RWPE2 (cell line): ENCODE measurements at regions not wholly inside any gene's neighbourhood (a gene's known extent, or its start where the extent isn't known, plus 50 kb on each side); places are given as distances from the start of the nearest gene placed in this dataset.
"Not testable (repeated sequence)": the region's sequence is repeated elsewhere in the genome, so short reads cannot be mapped to it uniquely, and the experiment has no call there.

Experiments
- ATAC-seq: fragments of 200-7000 bp; cut with Tn5 transposase; 3 replicates; pipeline ENCODE4 v1.9.1; 2021; ENCODE audit warnings: low read depth
- DNase-seq: peaks from one replicate; pipeline ENCODE4 v3.0.0-alpha.2; 2020; ENCODE audit warnings: low spot score
- H3K27ac ChIP-seq: fragments of 450-650 bp; 2 replicates; pipeline ENCODE4 v1.5.1; 2017; ENCODE audit warnings: mild to moderate bottlenecking; ENCODE audit not compliant: poor library complexity, severe bottlenecking
- H3K27me3 ChIP-seq: fragments of 250-450 bp; sonication (Bioruptor Pico); 2 replicates; pipeline ENCODE4 v1.5.1; 2021; ENCODE audit warnings: mild to moderate bottlenecking, moderate library complexity; ENCODE audit not compliant: insufficient read depth, poor library complexity, severe bottlenecking
- H3K36me3 ChIP-seq: fragments of 250-450 bp; sonication (Bioruptor Pico); 2 replicates; pipeline ENCODE4 v1.5.1; 2020; ENCODE audit warnings: low read depth, mild to moderate bottlenecking, moderate library complexity
- H3K4me1 ChIP-seq: fragments of 250-450 bp; sonication (Bioruptor Pico); 2 replicates; pipeline ENCODE4 v1.5.1; 2021; ENCODE audit warnings: mild to moderate bottlenecking, moderate library complexity; ENCODE audit not compliant: insufficient read depth, poor library complexity, severe bottlenecking
- H3K4me3 ChIP-seq: fragments of 250-450 bp; sonication (Bioruptor Pico); 2 replicates; pipeline ENCODE4 v1.5.1; 2021; ENCODE audit warnings: mild to moderate bottlenecking, moderate library complexity; ENCODE audit not compliant: severe bottlenecking
- H3K9me3 ChIP-seq: fragments of 250-450 bp; sonication (Bioruptor Pico); 2 replicates; pipeline ENCODE4 v1.5.1; 2021; ENCODE audit warnings: mild to moderate bottlenecking, moderate library complexity; ENCODE audit not compliant: severe bottlenecking
- TF ChIP-seq, protein P1 (sequence below): fragments of 450-650 bp; IDR thresholded peaks from one replicate; pipeline ENCODE4 v1.5.1; 2017; ENCODE audit warnings: mild to moderate bottlenecking, moderate library complexity; ENCODE audit not compliant: poor library complexity, severe bottlenecking

DNA sequence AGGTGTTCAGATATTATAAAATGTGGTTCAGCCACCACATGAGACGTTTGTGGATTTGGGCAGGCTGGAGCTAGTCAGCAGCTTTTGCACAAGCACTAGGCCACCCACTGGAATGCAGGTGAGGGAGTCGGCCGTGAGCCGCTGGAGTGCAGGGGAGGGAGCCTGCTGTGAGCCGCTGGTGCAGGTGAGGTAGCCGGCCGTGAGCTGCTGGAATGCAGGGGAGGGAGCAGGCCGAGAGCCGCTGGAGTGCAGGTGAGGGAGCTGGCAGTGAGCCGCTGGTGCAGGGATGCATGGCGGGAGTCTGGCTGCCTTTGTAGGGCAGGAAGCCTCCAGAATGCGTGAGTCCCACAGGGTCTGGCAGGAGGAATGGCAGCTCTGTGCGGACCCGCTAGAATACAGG is 1907.6 kb upstream of the DEFB115 start:
- Histone ChIP-seq H3K27me3 (peaks cover 3% of the 10 kb centered on the region), H3K27ac (no peak overlapping the region), H3K4me1 (no peaks in the 10 kb centered on the region), H3K4me3 (no peak overlapping the region), H3K36me3 (no peaks in the 10 kb centered on the region), H3K9me3 (peaks cover 5% of the 10 kb centered on the region)
- ATAC-seq, result no peak
- DNase-seq, result no peak
- TF ChIP-seq, protein P1, sequence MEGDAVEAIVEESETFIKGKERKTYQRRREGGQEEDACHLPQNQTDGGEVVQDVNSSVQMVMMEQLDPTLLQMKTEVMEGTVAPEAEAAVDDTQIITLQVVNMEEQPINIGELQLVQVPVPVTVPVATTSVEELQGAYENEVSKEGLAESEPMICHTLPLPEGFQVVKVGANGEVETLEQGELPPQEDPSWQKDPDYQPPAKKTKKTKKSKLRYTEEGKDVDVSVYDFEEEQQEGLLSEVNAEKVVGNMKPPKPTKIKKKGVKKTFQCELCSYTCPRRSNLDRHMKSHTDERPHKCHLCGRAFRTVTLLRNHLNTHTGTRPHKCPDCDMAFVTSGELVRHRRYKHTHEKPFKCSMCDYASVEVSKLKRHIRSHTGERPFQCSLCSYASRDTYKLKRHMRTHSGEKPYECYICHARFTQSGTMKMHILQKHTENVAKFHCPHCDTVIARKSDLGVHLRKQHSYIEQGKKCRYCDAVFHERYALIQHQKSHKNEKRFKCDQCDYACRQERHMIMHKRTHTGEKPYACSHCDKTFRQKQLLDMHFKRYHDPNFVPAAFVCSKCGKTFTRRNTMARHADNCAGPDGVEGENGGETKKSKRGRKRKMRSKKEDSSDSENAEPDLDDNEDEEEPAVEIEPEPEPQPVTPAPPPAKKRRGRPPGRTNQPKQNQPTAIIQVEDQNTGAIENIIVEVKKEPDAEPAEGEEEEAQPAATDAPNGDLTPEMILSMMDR, result no peak

DNA sequence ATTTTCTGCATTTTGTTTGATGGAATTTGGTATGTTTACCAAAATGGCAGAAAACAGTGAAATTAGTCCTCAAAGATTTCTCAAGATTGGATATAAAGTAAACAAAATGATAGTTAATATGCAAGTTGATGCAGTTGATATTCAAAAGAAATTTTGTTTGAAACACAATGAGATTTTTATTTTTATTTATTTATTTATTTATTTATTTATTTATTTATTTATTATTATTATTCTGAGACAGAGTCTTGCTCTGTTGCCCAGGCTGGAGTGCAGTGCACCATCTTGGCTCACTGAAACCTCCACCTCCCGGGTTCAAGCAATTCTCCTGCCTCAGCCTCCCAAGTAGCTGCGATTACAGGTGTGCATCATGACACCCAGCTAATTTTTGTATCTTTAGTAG is 1881.5 kb upstream of the DEFB115 start:
- H3K9me3 ChIP-seq, H3K36me3 ChIP-seq, H3K4me1 ChIP-seq, H3K27ac ChIP-seq, DNase-seq, ATAC-seq, H3K4me3 ChIP-seq, H3K27me3 ChIP-seq: not testable (repeated sequence)

DNA sequence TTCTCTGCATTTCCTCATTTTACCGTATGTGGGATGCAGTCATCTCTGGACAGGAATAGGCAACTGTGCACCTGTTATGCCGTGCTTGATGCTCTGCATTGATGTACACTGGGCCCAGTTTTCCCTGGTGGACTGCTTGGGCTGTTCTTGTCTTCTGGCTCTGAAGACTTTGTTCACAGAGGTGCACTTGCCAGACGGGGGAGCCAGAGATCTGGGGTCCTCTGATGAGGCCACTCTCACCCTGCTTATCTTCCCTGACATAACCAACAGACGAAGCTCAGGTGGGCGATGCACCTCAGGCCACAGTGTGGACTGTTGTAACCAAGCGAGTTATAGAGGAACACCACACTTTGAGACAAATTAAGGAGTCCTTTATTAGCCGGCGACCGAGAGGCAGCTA is 1864.6 kb upstream of the DEFB115 start:
- not testable (repeated sequence) for H3K4me3 ChIP-seq, H3K9me3 ChIP-seq, H3K4me1 ChIP-seq, H3K27ac ChIP-seq, ATAC-seq, H3K36me3 ChIP-seq, H3K27me3 ChIP-seq
- DNase-seq, result peak; percentile 54

DNA sequence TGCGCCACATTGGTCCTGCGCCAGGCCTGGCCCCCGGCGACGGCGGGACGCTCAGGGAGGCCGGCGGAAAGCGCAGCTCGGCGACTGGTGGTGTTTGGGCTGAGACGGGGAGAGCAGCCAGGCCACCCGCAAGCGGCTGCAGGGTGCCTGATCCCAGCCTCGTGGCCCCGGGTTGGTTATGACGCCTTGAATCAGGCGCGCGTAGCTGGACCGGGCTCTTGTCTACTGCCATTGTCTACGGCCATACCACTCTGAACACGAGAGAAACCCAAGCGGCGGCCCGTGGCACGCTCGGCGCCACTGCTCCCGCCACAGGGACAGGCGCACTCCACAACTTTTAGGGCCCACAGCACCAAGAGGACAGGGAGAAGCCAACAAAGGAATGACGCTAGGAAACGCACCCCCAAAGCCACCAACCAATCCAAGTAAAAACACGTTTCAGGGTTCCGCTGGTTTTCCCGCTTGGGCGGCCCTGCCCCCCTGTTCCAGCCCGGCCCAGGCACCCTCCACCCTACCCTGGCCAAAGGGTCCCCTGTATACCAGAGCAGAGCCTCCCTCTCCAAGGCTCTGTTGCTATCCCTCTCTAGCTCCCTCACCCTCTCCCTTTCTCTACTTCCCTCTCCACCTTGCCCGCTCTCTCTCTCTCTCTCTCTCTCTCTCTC is 1849.3 kb upstream of the DEFB115 start:
- TF ChIP-seq, protein P1, result no peak
- DNase-seq (no peak), ATAC-seq (peak; percentile 32; the same call in 1 of the 3 replicates)
- H3K4me1 ChIP-seq, result no peaks in the 10 kb centered on the region
- no peak overlapping the region for H3K27ac ChIP-seq
- H3K4me3 ChIP-seq, result no peak overlapping the region
- peaks cover 34% of the 10 kb centered on the region for H3K27me3 ChIP-seq
- H3K36me3 ChIP-seq, result no peaks in the 10 kb centered on the region
- H3K9me3 ChIP-seq, result peaks cover 7% of the 10 kb centered on the region

DNA sequence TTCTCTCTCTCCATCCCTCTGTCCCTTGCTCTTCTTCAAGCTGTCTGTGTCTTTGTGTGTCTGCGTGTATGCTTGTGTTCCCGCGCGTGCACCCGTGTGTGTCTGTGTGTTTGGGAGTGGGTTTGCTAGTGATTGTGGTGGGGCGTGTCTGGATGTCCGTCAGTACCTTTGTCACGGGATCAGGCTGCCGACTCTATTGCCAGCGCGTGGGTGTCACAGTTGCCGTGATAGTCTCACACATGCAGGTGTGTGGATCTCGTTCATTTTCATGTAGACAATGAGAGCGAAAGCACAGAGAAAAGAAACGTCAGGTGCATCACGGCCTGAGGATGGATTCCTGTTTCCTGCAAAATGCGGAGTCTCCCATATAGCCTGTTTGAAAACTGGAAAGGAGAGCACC is 1848.8 kb upstream of the DEFB115 start:
- H3K9me3 ChIP-seq, H3K27ac ChIP-seq, ATAC-seq, DNase-seq, H3K36me3 ChIP-seq, H3K4me1 ChIP-seq, H3K4me3 ChIP-seq: not testable (repeated sequence)
- peaks cover 34% of the 10 kb centered on the region for H3K27me3 ChIP-seq

DNA sequence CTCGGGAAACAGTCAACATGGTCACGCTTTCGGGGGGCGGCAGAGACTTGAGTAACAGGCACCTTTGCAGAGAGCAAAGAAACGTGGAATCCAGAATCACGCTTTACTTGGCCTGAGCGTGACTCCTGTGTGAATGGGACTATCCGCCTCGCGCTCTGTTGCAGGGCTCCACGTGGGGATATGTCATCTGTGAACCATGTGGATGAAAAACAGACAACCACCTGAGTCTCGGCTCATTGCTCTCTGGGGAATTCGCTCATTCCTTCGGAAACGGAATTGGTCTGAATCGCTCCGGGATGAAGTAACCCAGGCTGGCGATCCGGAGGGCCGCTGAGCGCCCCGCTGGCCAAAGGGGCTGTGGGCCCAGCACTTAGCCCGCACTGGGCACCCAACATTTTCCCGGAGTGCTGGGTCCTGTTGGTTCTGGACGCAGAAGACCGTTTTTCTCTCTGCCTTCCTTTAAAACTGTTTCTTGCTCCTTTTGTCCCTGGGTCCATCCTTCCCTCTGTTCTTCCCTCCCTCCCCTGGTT is 1848.2 kb upstream of the DEFB115 start:
- DNase-seq, H3K36me3 ChIP-seq, H3K27ac ChIP-seq, H3K9me3 ChIP-seq, H3K4me1 ChIP-seq, H3K4me3 ChIP-seq, ATAC-seq: not testable (repeated sequence)
- H3K27me3 ChIP-seq, result peaks cover 39% of the 10 kb centered on the region
